B cell (primary cell): ENCODE measurements at regions not wholly inside any gene's neighbourhood (a gene's known extent, or its start where the extent isn't known, plus 50 kb on each side); places are given as distances from the start of the nearest gene placed in this dataset.

Experiments
- CTCF ChIP-seq: fragments of 200-600 bp; IDR thresholded peaks from one replicate; pipeline ENCODE4 v1.8.0; 2022; ENCODE audit warnings: antibody characterized with exemption, mild to moderate bottlenecking
- EZH2 ChIP-seq: IDR thresholded peaks from 2 replicates; pipeline ENCODE4 v1.6.1; 2012; ENCODE audit warnings: borderline replicate concordance, low read depth, mild to moderate bottlenecking, moderate library complexity, low read length; ENCODE audit not compliant: insufficient read depth, poor library complexity, severe bottlenecking

GRCh38 chr4:17275836-17276235 is 236.1 kb downstream of the QDPR start:
- TF ChIP-seq EZH2 (no peak), CTCF (no peak)
